Natural killer cell (primary cell): ENCODE measurements at regions not wholly inside any gene's neighbourhood (a gene's known extent, or its start where the extent isn't known, plus 50 kb on each side); places are given as distances from the start of the nearest gene placed in this dataset.

Experiments used
- ATAC-seq, 3 donors: fragments of 150-1000 bp in 2 of 3; fragments of 200-7000 bp in 1 of 3; cut with Tn5 transposase; 1 replicate in 1 of 3; 2 replicates in 2 of 3; pipeline ENCODE4 v1.10.0; 2021; ENCODE audit warnings: mild to moderate bottlenecking in 2 of 3, moderate library complexity in 2 of 3
- DNase-seq, 2 donors: peaks; one replicate each; pipeline versions ENCODE4 v3.0.0 to v3.0.0-alpha.2; 2013 to 2021; ENCODE audit warnings: mixed read lengths in 1 of 2
- H3K27ac ChIP-seq: one replicate; pipeline ENCODE4 v1.5.1; 2013; ENCODE audit warnings: mild to moderate bottlenecking, low read length
- H3K27me3 ChIP-seq: one replicate; pipeline ENCODE4 v1.6.1; 2013; ENCODE audit warnings: low read length; ENCODE audit not compliant: control insufficient read depth, insufficient read depth
- H3K36me3 ChIP-seq: one replicate; pipeline ENCODE4 v1.6.1; 2013; ENCODE audit warnings: low read length; ENCODE audit not compliant: control insufficient read depth, insufficient read depth
- H3K4me1 ChIP-seq: one replicate; pipeline ENCODE4 v1.6.1; 2013; ENCODE audit warnings: low read length; ENCODE audit not compliant: control insufficient read depth, insufficient read depth
- H3K4me3 ChIP-seq: one replicate; pipeline ENCODE4 v1.5.1; 2013; ENCODE audit warnings: low read length
- H3K9me3 ChIP-seq: one replicate; pipeline ENCODE4 v1.6.1; 2013; ENCODE audit warnings: low read length; ENCODE audit not compliant: control insufficient read depth, insufficient read depth
- H3K27ac Mint-ChIP-seq, 2 donors: one replicate each; pipeline ENCODE4 v1.8.0; 2022; ENCODE audit warnings: mild to moderate bottlenecking in 2 of 2, mixed read lengths in 2 of 2, moderate library complexity in 1 of 2
- H3K27me3 Mint-ChIP-seq, 2 donors: one replicate each; pipeline ENCODE4 v1.8.0; 2022; ENCODE audit warnings: low read depth in 2 of 2, mixed read lengths in 2 of 2
- H3K36me3 Mint-ChIP-seq: one replicate; pipeline ENCODE4 v1.8.0; 2022; ENCODE audit warnings: mixed read lengths
- H3K4me1 Mint-ChIP-seq, 2 donors: one replicate each; pipeline ENCODE4 v1.8.0; 2022; ENCODE audit warnings: mixed read lengths in 2 of 2
- H3K4me3 Mint-ChIP-seq: one replicate; pipeline ENCODE4 v1.8.0; 2022; ENCODE audit warnings: mild to moderate bottlenecking, moderate library complexity, mixed read lengths
- H3K9me3 Mint-ChIP-seq, 2 donors: one replicate each; pipeline ENCODE4 v1.8.0; 2022; ENCODE audit warnings: mixed read lengths in 2 of 2
- CTCF ChIP-seq: fragments of 200-600 bp; IDR thresholded peaks from one replicate; pipeline ENCODE4 v1.8.0; 2022; ENCODE audit warnings: antibody characterized with exemption
- WGBS: methylation state at CpG from one replicate; pipeline ENCODE4 v1.1.7; 2013; ENCODE audit warnings: missing lambda C conversion rate; ENCODE audit not compliant: insufficient coverage; 5-methylcytosine and 5-hydroxymethylcytosine counted together
- intact Hi-C: fragments of 100-400 bp; cut with micrococcal nuclease; formaldehyde crosslinking; loops from one replicate; pipeline ENCODE4 v1.14.2; 2022

GRCh38 chr18:78913395-78913794 is 66.2 kb upstream of the SALL3 start:
- H3K4me3 Mint-ChIP-seq = no peak overlapping the region
- peaks cover 0 to 6% of the 10 kb centered on the region in 2 donors for H3K9me3 Mint-ChIP-seq
- Histone ChIP-seq H3K27ac (no peak overlapping the region), H3K27me3 (no peaks in the 10 kb centered on the region), H3K9me3 (no peaks in the 10 kb centered on the region), H3K36me3 (no peaks in the 10 kb centered on the region), H3K4me3 (no peak overlapping the region), H3K4me1 (no peaks in the 10 kb centered on the region)
- no peak for DNase-seq
- no peaks in the 10 kb centered on the region for H3K27me3 Mint-ChIP-seq
- H3K27ac Mint-ChIP-seq = no peak overlapping the region
- ATAC-seq = no peak
- TF ChIP-seq CTCF = no peak
- intact Hi-C loops = no loop called here
- no peaks in the 10 kb centered on the region for H3K4me1 Mint-ChIP-seq
- WGBS = 95% methylated on average over 12 of the region's 12 CpGs
- no peaks in the 10 kb centered on the region for H3K36me3 Mint-ChIP-seq

- no peaks in the 10 kb centered on the region for H3K27me3 ChIP-seq
Measured at GRCh38 chr18:78913830-78914231, 65.8 kb upstream of the SALL3 start.

GRCh38 chr18:78914249-78914935 is 65.2 kb upstream of the SALL3 start:
- H3K9me3 ChIP-seq = no peaks in the 10 kb centered on the region
- no peak for ATAC-seq
- H3K27me3 Mint-ChIP-seq = no peaks in the 10 kb centered on the region
- no peak overlapping the region for H3K27ac Mint-ChIP-seq
- no peak for TF ChIP-seq CTCF
- no peaks in the 10 kb centered on the region for H3K4me1 ChIP-seq
- 59% methylated on average over 43 of the region's 43 CpGs for WGBS
- DNase-seq = no peak
- no peak overlapping the region for H3K4me3 Mint-ChIP-seq
- no peaks in the 10 kb centered on the region for H3K27me3 ChIP-seq
- no peaks in the 10 kb centered on the region for H3K36me3 ChIP-seq
- no peak overlapping the region for H3K27ac ChIP-seq
- peaks cover 0 to 6% of the 10 kb centered on the region in 2 donors for H3K9me3 Mint-ChIP-seq
- no peaks in the 10 kb centered on the region for H3K36me3 Mint-ChIP-seq
- no peak overlapping the region for H3K4me3 ChIP-seq
- intact Hi-C loops = no loop called here
- no peaks in the 10 kb centered on the region for H3K4me1 Mint-ChIP-seq

More at GRCh38 chr18:78913830-78914231, 65.8 kb upstream of the SALL3 start:
- Histone ChIP-seq H3K4me1 (no peaks in the 10 kb centered on the region), H3K9me3 (no peaks in the 10 kb centered on the region), H3K36me3 (no peaks in the 10 kb centered on the region), H3K4me3 (no peak overlapping the region), H3K27ac (no peak overlapping the region)
- Mint-ChIP-seq H3K4me3 (no peak overlapping the region), H3K36me3 (no peaks in the 10 kb centered on the region), H3K4me1 (no peaks in the 10 kb centered on the region), H3K9me3 (peaks cover 0 to 6% of the 10 kb centered on the region in 2 donors), H3K27ac (no peak overlapping the region), H3K27me3 (no peaks in the 10 kb centered on the region)
- WGBS = 90% methylated on average over 15 of the region's 15 CpGs
- TF ChIP-seq CTCF = no peak
- no peak for DNase-seq
- intact Hi-C loops = no loop called here
- ATAC-seq = no peak

- H3K4me3 ChIP-seq = no peak overlapping the region
- no peaks in the 10 kb centered on the region for H3K36me3 ChIP-seq
- no peaks in the 10 kb centered on the region for H3K4me1 ChIP-seq
- H3K27ac Mint-ChIP-seq = no peak overlapping the region
- no peaks in the 10 kb centered on the region for H3K27me3 Mint-ChIP-seq
- no peak for TF ChIP-seq CTCF
- DNase-seq = no peak
- H3K27me3 ChIP-seq = no peaks in the 10 kb centered on the region
- no peak overlapping the region for H3K27ac ChIP-seq
- no peaks in the 10 kb centered on the region for H3K36me3 Mint-ChIP-seq
- H3K4me3 Mint-ChIP-seq = no peak overlapping the region
- no peak for ATAC-seq
- peaks cover 0 to 6% of the 10 kb centered on the region in 2 donors for H3K9me3 Mint-ChIP-seq
- H3K9me3 ChIP-seq = no peaks in the 10 kb centered on the region
- H3K4me1 Mint-ChIP-seq = no peaks in the 10 kb centered on the region
- intact Hi-C loops = no loop called here
- WGBS = 86% methylated on average over 16 of the region's 16 CpGs
Measured at GRCh38 chr18:78915446-78916008, 64.1 kb upstream of the SALL3 start.
